NCI-H345 (cell line): ENCODE measurements at regions not wholly inside any gene's neighbourhood (a gene's known extent, or its start where the extent isn't known, plus 50 kb on each side); places are given as distances from the start of the nearest gene placed in this dataset.
"Not testable (repeated sequence)": the region's sequence is repeated elsewhere in the genome, so short reads cannot be mapped to it uniquely, and the experiment has no call there.

ENCODE experiments used
- DNase-seq: peaks from one replicate; lab custom pipeline; 2025; lab: John Stamatoyannopoulos, UW

DNA sequence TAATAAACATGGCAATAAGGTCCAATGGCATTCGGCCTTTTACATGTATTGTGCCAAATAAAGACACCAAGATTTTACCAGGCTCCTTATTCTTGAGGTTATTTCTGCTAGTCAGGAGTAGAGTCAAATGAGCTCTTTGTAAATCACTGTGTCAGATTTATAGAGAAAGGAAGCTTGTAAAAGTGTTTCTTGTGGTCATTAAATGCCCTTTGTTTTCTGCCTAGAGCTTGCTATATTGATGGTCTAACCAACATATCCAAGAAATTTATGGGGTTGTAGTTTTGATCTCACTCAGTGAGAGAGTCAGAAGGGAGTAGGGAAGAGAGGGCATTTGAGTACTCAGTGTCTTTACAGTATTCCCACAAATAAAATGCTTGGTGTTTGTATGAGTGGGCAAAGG is 86.2 kb upstream of the FRMPD4 start:
- no peak for DNase-seq

DNA sequence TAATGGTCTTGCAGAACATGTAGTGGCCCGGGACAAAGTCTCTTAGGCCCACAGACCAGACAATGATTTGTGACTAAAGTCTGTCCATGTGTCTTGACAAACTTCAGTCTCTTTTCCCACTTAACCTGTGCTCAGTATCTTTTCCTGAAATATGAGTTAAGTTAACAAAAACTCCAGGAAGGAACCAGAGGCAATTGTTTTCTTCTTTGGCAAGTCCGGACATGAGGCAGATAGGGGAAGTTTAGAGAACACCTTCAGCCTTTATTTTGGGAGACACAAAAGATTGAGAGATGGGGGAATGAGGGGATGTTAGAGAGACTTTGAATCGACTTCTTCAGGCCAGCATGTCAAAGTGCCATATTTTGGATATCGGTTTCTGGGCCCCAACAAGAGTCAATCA is 80.2 kb upstream of the FRMPD4 start:
- DNase-seq: no peak

DNA sequence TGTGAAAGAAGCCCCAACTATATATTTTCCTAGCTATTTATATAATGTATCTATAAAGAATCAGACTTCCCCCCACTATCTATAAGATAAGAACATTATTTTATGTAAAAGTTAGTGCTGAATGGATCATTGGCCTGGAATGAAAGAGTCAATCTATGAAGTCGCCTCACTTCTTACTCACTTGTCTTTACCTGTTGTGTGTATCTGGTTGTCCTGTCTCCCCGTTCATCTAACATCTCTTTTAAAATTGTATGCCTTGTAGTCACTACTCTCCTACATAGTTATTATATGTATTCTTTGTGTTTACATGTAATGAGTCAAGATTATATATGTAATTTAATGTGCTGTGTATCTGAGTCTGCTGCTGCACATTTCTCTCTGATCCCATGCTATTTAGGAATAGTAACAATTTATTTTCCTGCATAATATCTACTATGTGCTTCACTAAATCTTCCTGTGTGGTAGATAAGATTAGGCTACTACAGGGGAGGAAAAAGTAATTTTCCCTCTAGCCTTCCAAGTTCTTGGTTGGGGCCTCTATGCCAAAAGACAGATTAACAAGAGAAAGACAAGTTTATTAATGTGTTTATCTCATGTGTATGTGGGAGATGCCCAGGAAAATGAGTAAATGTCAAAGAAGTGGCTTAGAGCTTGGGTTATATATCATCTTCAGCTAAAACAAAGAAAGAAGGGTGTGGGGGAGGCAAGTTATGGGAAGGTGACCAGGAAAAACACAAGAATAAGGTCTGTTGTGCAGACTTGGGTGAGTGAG is 77.6 kb upstream of the FRMPD4 start:
- DNase-seq: no peak

DNA sequence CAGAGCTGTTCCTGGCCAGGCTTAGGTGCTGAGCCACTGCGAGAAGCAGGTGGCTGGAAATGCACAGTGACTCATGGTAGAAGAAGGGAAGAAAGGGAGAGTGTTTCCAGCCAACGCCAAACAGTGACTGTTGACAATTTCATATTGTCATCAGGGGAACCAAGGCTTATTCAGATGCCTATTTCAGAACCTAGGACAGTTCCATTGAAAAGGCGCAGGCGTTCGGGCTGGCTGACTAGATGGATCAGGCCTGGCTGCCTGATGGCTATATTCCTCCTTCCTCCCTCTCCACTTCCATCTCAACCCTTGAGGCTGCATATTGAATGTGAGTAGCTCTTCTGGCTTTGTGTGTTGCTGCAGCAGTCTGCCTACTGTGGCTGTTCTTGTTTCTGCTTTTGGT is 73.0 kb upstream of the FRMPD4 start:
- no peak for DNase-seq

DNA sequence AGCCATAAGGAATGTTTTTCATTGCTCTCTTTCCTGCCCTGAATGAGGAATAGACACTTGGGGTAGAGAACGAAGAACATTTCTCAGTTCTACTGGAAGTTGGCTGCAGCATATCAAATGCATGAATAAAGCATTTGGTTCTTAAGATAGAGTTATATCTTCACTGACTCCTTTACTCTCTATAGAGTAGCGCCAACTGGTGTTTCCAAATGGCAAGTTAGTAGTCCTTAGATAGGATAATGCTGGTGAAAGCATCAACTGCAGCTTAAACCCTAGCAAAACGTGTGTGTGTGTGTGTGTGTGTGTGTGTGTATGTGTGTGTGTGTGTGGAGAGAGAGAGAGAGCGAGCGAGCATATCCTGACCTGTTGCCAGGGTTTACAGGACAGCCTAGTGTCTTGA is 62.2 kb upstream of the FRMPD4 start:
- no peak for DNase-seq

DNA sequence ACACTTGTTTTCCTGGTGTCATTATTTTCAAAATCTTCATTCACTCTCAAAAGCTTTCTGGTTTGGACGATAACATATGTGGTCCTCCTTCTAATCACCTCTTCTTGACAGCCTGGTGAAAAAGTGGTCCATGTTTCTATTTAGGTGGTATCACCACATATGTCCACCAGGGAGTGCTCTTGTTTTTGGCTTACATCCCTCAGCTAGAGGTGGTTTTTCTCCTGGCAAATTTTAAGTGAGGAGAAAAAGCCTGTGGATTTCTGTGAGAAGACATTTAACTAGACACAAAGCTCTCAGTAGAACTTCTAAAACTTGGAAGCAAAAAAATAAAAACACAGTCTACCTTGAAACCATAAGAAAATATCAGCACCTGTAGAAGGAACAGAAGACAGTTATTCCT is 58.0 kb upstream of the FRMPD4 start:
- DNase-seq: peak; percentile 28

DNA sequence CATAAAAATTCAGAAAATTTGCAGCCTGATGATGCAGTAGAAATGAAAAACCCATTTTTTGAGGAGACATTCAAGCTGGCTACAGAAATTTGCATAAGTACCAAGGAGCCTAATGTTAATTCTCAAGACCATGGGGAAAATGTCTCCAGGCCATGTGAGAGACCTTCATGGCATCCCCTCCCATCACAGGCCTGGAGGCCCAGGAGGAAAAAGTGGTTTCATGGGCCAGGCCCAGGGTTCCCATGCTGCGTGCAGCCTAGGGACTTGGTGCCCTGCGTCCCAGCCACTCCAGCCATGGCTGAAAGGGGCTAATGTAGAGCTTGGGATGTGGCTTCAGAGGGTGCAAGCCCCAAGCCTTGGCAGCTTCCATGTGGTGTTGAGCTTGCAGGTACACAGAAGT is 55.3 kb upstream of the FRMPD4 start:
- DNase-seq: not testable (repeated sequence)
